Liver (tissue), 8 donors: ENCODE measurements at regions not wholly inside any gene's neighbourhood (a gene's known extent, or its start where the extent isn't known, plus 50 kb on each side); places are given as distances from the start of the nearest gene placed in this dataset.

Experiments used
- DNase-seq: peaks from one replicate; pipeline ENCODE4 v3.0.0-alpha.2; 2017; ENCODE audit warnings: low spot score
- H3K27ac ChIP-seq, 2 donors: one replicate each; pipeline ENCODE4 v1.7.0; 2013; ENCODE audit warnings: inconsistent platforms in 2 of 2, low read length in 2 of 2, control low read depth in 1 of 2, low read depth in 1 of 2, mild to moderate bottlenecking in 1 of 2
- H3K27me3 ChIP-seq, 4 donors: one replicate each; pipeline versions ENCODE4 v1.6.1 to v1.7.0; 2013; ENCODE audit warnings: low read length in 3 of 4, inconsistent platforms in 1 of 4, mild to moderate bottlenecking in 1 of 4, moderate library complexity in 1 of 4; ENCODE audit not compliant: control insufficient read depth in 4 of 4, insufficient read depth in 4 of 4
- H3K36me3 ChIP-seq, 4 donors: one replicate each; pipeline versions ENCODE4 v1.6.1 to v1.7.0; 2013; ENCODE audit warnings: low read length in 3 of 4, mild to moderate bottlenecking in 3 of 4, low read depth in 1 of 4, moderate library complexity in 1 of 4; ENCODE audit not compliant: control insufficient read depth in 4 of 4, insufficient read depth in 3 of 4
- H3K4me1 ChIP-seq, 4 donors: one replicate each; pipeline versions ENCODE4 v1.6.1 to v1.7.0; 2013; ENCODE audit warnings: low read length in 3 of 4, mild to moderate bottlenecking in 3 of 4, moderate library complexity in 1 of 4; ENCODE audit not compliant: control insufficient read depth in 4 of 4, insufficient read depth in 4 of 4
- H3K4me3 ChIP-seq, 3 donors: one replicate each; pipeline versions ENCODE4 v1.6.1 to v1.7.0; 2013; ENCODE audit warnings: low read length in 3 of 3, control low read depth in 1 of 3, low read depth in 1 of 3, mild to moderate bottlenecking in 1 of 3
- H3K9ac ChIP-seq, 2 donors: one replicate each; pipeline ENCODE4 v1.7.0; 2013; ENCODE audit warnings: low read length in 2 of 2, mild to moderate bottlenecking in 2 of 2, moderate library complexity in 2 of 2, control low read depth in 1 of 2, low read depth in 1 of 2
- H3K9me3 ChIP-seq, 4 donors: one replicate each; pipeline versions ENCODE4 v1.6.1 to v1.7.0; 2013; ENCODE audit warnings: low read length in 3 of 4; ENCODE audit not compliant: control insufficient read depth in 4 of 4
- EGR1 ChIP-seq, 2 donors: IDR thresholded peaks; 2 replicates each; pipeline ENCODE4 v1.6.1; 2016 to 2018; ENCODE audit warnings: antibody characterized with exemption in 2 of 2, low read depth in 2 of 2
- FOXA1 ChIP-seq: IDR thresholded peaks from 2 replicates; pipeline ENCODE4 v1.6.1; 2016; ENCODE audit warnings: antibody characterized with exemption
- FOXA2 ChIP-seq: IDR thresholded peaks from 2 replicates; pipeline ENCODE4 v1.6.1; 2016; ENCODE audit warnings: antibody characterized with exemption
- GABPA ChIP-seq, 2 donors: IDR thresholded peaks in 1 of 2; conservative IDR thresholded peaks in 1 of 2; 2 replicates each; pipeline ENCODE4 v1.6.1; 2016; ENCODE audit warnings: antibody characterized with exemption in 2 of 2, mild to moderate bottlenecking in 1 of 2, moderate library complexity in 1 of 2
- HNF4A ChIP-seq, 2 donors: conservative IDR thresholded peaks; 2 replicates each; pipeline ENCODE4 v1.6.1; 2016; ENCODE audit warnings: antibody characterized with exemption in 2 of 2, mild to moderate bottlenecking in 2 of 2
- HNF4G ChIP-seq: IDR thresholded peaks from 2 replicates; pipeline ENCODE4 v1.6.1; 2016; ENCODE audit warnings: antibody characterized with exemption
- JUND ChIP-seq, 2 donors: IDR thresholded peaks; 2 replicates each; pipeline ENCODE4 v1.6.1; 2016; ENCODE audit warnings: antibody characterized with exemption in 2 of 2
- NR2F2 ChIP-seq: IDR thresholded peaks from 2 replicates; pipeline ENCODE4 v1.6.1; 2016; ENCODE audit warnings: antibody characterized with exemption
- RAD21 ChIP-seq, 2 donors: IDR thresholded peaks; 2 replicates each; pipeline ENCODE4 v1.6.1; 2016; ENCODE audit warnings: antibody characterized with exemption in 2 of 2, mild to moderate bottlenecking in 2 of 2
- REST ChIP-seq: IDR thresholded peaks from 2 replicates; pipeline ENCODE4 v1.6.1; 2016; ENCODE audit warnings: antibody characterized with exemption, mild to moderate bottlenecking
- RXRA ChIP-seq, 2 donors: IDR thresholded peaks; 2 replicates each; pipeline ENCODE4 v1.6.1; 2017 to 2018; ENCODE audit warnings: antibody characterized with exemption in 2 of 2, mild to moderate bottlenecking in 1 of 2
- SP1 ChIP-seq: IDR thresholded peaks from 2 replicates; pipeline ENCODE4 v1.6.1; 2018; ENCODE audit warnings: antibody characterized with exemption, mild to moderate bottlenecking
- TAF1 ChIP-seq: conservative IDR thresholded peaks from 2 replicates; pipeline ENCODE4 v1.6.1; 2016; ENCODE audit warnings: antibody characterized with exemption, mild to moderate bottlenecking
- YY1 ChIP-seq: IDR thresholded peaks from 2 replicates; pipeline ENCODE4 v1.6.1; 2016; ENCODE audit warnings: antibody characterized with exemption, mild to moderate bottlenecking
- ZBTB33 ChIP-seq: IDR thresholded peaks from 2 replicates; pipeline ENCODE4 v1.6.1; 2016; ENCODE audit warnings: antibody characterized with exemption
- WGBS: extraction: QIAGEN DNeasy Blood & Tissue Kit; methylation state at CpG from one replicate; pipeline ENCODE4 v1.1.7; 2013; 5-methylcytosine and 5-hydroxymethylcytosine counted together
- TF ChIP-seq, protein P1 (sequence below): IDR thresholded peaks from 2 replicates; pipeline ENCODE4 v1.6.1; 2016; ENCODE audit warnings: antibody characterized with exemption
- TF ChIP-seq, protein P2 (sequence below): fragments of 150-350 bp; IDR thresholded peaks from 2 replicates; pipeline ENCODE4 v1.5.1; 2017; ENCODE audit warnings: improper control_type of control experiment, low read depth, low read length; ENCODE audit not compliant: missing input control
- TF ChIP-seq, protein P3 (sequence below): IDR thresholded peaks from 2 replicates; pipeline ENCODE4 v1.6.1; 2016; ENCODE audit warnings: antibody characterized with exemption
- donor health status: healthy.
- donor health status: healthy.
- donor health status: healthy.
- donor health status: healthy.
- donor health status: healthy.

- no peak for TF ChIP-seq REST
Measured at GRCh38 chr5:99721506-99721905, 792.7 kb upstream of the CHD1 start (continued).

DNA sequence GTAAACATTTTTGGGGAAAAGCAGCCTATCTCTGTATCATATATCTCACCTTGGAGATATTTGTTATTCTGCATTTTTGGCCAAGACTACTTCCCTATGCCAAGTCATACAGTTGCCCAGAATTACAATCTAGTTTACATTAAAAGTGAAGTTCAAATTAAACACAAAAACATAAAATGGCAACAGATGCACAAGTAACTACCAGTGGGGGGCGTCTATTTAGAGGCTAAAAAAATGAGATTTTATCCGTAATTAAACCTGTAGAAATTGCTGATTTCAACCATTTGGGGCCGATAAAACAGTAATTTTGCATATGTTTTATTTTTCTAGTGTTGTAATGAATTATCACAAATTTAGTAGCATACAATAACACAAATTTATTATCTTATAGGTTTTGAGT is 787.1 kb upstream of the CHD1 start:
- WGBS, result 81% methylated on average over 3 of the region's 3 CpGs
- TF ChIP-seq JUND (IDR thresholded peaks at IDR 0.05) (no peak), ZBTB33 (no peak), FOXA1 (no peak), REST (no peak), HNF4G (no peak), NR2F2 (no peak), RAD21 (IDR thresholded peaks at IDR 0.05) (no peak), EGR1 (IDR thresholded peaks at IDR 0.05; ENCODE audit: low read depth in 2 of 2) (no peak), GABPA (IDR thresholded peaks at IDR 0.05 in 1 of 2, conservative IDR thresholded peaks at IDR 0.05 in 1 of 2) (no peak), RXRA (IDR thresholded peaks at IDR 0.05) (no peak), HNF4A (conservative IDR thresholded peaks at IDR 0.05) (no peak), FOXA2 (no peak), TAF1 (no peak), SP1 (no peak), YY1 (no peak)
- TF ChIP-seq, protein P1, sequence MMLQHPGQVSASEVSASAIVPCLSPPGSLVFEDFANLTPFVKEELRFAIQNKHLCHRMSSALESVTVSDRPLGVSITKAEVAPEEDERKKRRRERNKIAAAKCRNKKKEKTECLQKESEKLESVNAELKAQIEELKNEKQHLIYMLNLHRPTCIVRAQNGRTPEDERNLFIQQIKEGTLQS, result no peak
- TF ChIP-seq, protein P2, sequence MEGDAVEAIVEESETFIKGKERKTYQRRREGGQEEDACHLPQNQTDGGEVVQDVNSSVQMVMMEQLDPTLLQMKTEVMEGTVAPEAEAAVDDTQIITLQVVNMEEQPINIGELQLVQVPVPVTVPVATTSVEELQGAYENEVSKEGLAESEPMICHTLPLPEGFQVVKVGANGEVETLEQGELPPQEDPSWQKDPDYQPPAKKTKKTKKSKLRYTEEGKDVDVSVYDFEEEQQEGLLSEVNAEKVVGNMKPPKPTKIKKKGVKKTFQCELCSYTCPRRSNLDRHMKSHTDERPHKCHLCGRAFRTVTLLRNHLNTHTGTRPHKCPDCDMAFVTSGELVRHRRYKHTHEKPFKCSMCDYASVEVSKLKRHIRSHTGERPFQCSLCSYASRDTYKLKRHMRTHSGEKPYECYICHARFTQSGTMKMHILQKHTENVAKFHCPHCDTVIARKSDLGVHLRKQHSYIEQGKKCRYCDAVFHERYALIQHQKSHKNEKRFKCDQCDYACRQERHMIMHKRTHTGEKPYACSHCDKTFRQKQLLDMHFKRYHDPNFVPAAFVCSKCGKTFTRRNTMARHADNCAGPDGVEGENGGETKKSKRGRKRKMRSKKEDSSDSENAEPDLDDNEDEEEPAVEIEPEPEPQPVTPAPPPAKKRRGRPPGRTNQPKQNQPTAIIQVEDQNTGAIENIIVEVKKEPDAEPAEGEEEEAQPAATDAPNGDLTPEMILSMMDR, result no peak
- TF ChIP-seq, protein P3, sequence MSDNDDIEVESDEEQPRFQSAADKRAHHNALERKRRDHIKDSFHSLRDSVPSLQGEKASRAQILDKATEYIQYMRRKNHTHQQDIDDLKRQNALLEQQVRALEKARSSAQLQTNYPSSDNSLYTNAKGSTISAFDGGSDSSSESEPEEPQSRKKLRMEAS, result no peak
- no peak for DNase-seq

More for the DNA sequence above, 787.1 kb upstream of the CHD1 start:
- H3K27ac ChIP-seq, result no peak overlapping the region
- no peak overlapping the region for H3K9ac ChIP-seq
- H3K4me3 ChIP-seq, result no peak overlapping the region
- H3K27me3 ChIP-seq, result no peaks in the 10 kb centered on the region
- H3K4me1 ChIP-seq, result no peaks in the 10 kb centered on the region
- H3K36me3 ChIP-seq, result no peaks in the 10 kb centered on the region
- H3K9me3 ChIP-seq, result no peaks in the 10 kb centered on the region
